Trophoblast cell (in vitro differentiated cells and primary cell): ENCODE measurements at regions not wholly inside any gene's neighbourhood (a gene's known extent, or its start where the extent isn't known, plus 50 kb on each side); places are given as distances from the start of the nearest gene placed in this dataset.

Source experiments
- DNase-seq, 2 donors: peaks; one replicate each; pipeline ENCODE4 v3.0.0-alpha.2; 2016
- H2AFZ ChIP-seq: 2 replicates; pipeline ENCODE4 v1.6.1; 2013; ENCODE audit warnings: low read length, moderate library complexity, mild to moderate bottlenecking; ENCODE audit not compliant: insufficient read depth, poor library complexity
- H2AK5ac ChIP-seq: 2 replicates; pipeline ENCODE4 v1.6.1; 2013; ENCODE audit warnings: mild to moderate bottlenecking, low read length
- H2BK120ac ChIP-seq: 2 replicates; pipeline ENCODE4 v1.6.1; 2013; ENCODE audit warnings: low read length, mild to moderate bottlenecking, moderate library complexity; ENCODE audit not compliant: insufficient read depth, poor library complexity
- H2BK12ac ChIP-seq: 2 replicates; pipeline ENCODE4 v1.6.1; 2013; ENCODE audit warnings: mild to moderate bottlenecking, low read length, moderate library complexity
- H2BK5ac ChIP-seq: 2 replicates; pipeline ENCODE4 v1.6.1; 2013; ENCODE audit warnings: low read length, low read depth, moderate library complexity, mild to moderate bottlenecking; ENCODE audit not compliant: poor library complexity
- H3K14ac ChIP-seq: 2 replicates; pipeline ENCODE4 v1.6.1; 2013; ENCODE audit warnings: mild to moderate bottlenecking, low read length
- H3K18ac ChIP-seq: 2 replicates; pipeline ENCODE4 v1.6.1; 2013; ENCODE audit warnings: mild to moderate bottlenecking, low read length
- H3K23ac ChIP-seq: 2 replicates; pipeline ENCODE4 v1.6.1; 2013; ENCODE audit warnings: low read length
- H3K27ac ChIP-seq: 2 replicates; pipeline ENCODE4 v1.5.1; 2013; ENCODE audit warnings: low read depth, mild to moderate bottlenecking, inconsistent platforms, low read length, moderate library complexity
- H3K27me3 ChIP-seq: 2 replicates; pipeline ENCODE4 v1.6.1; 2013; ENCODE audit warnings: inconsistent platforms, mild to moderate bottlenecking, low read length, moderate library complexity; ENCODE audit not compliant: insufficient read depth
- H3K36me3 ChIP-seq, 2 experiments: 1 replicate in 1 of 2; 2 replicates in 1 of 2; pipeline ENCODE4 v1.6.1; 2013; ENCODE audit warnings: low read length in 2 of 2, mild to moderate bottlenecking in 2 of 2, moderate library complexity in 1 of 2; ENCODE audit not compliant: insufficient read depth in 2 of 2, control insufficient read depth in 1 of 2
- H3K4ac ChIP-seq: 2 replicates; pipeline ENCODE4 v1.6.1; 2013; ENCODE audit warnings: low read depth, mild to moderate bottlenecking, low read length, moderate library complexity
- H3K4me1 ChIP-seq, 2 experiments: 1 replicate in 1 of 2; 2 replicates in 1 of 2; pipeline ENCODE4 v1.6.1; 2013; ENCODE audit warnings: low read length in 2 of 2, mild to moderate bottlenecking in 2 of 2, moderate library complexity in 1 of 2; ENCODE audit not compliant: insufficient read depth in 2 of 2, control insufficient read depth in 1 of 2
- H3K4me2 ChIP-seq: 2 replicates; pipeline ENCODE4 v1.6.1; 2013; ENCODE audit warnings: inconsistent platforms, mild to moderate bottlenecking, low read length, moderate library complexity
- H3K4me3 ChIP-seq: 2 replicates; pipeline ENCODE4 v1.5.1; 2013; ENCODE audit warnings: mild to moderate bottlenecking, low read depth, low read length, inconsistent platforms
- H3K79me1 ChIP-seq: one replicate; pipeline ENCODE4 v1.6.1; 2013; ENCODE audit warnings: low read length
- H3K79me2 ChIP-seq: 2 replicates; pipeline ENCODE4 v1.6.1; 2013; ENCODE audit warnings: low read length, mild to moderate bottlenecking; ENCODE audit not compliant: control insufficient read depth, insufficient read depth, poor library complexity
- H3K9ac ChIP-seq: 2 replicates; pipeline ENCODE4 v1.6.1; 2013; ENCODE audit warnings: mild to moderate bottlenecking, low read length
- H3K9me3 ChIP-seq: 2 replicates; pipeline ENCODE4 v1.6.1; 2013; ENCODE audit warnings: low read depth, mild to moderate bottlenecking, control low read depth, inconsistent platforms, low read length; ENCODE audit not compliant: insufficient read depth
- H4K12ac ChIP-seq: 2 replicates; pipeline ENCODE4 v1.6.1; 2013; ENCODE audit warnings: low read depth, mild to moderate bottlenecking, low read length, moderate library complexity
- H4K8ac ChIP-seq: 2 replicates; pipeline ENCODE4 v1.6.1; 2013; ENCODE audit warnings: low read depth, mild to moderate bottlenecking, low read length, moderate library complexity
- H4K91ac ChIP-seq: one replicate; pipeline ENCODE4 v1.6.1; 2013; ENCODE audit warnings: low read depth, mild to moderate bottlenecking, low read length, moderate library complexity
- WGBS: extraction: QIAGEN DNeasy Blood & Tissue Kit; methylation state at CpG from one replicate; pipeline ENCODE4 v1.1.7; 2013; ENCODE audit warnings: missing lambda C conversion rate; ENCODE audit not compliant: insufficient read length, insufficient coverage; ENCODE audit errors: extremely low coverage; 5-methylcytosine and 5-hydroxymethylcytosine counted together

DNA sequence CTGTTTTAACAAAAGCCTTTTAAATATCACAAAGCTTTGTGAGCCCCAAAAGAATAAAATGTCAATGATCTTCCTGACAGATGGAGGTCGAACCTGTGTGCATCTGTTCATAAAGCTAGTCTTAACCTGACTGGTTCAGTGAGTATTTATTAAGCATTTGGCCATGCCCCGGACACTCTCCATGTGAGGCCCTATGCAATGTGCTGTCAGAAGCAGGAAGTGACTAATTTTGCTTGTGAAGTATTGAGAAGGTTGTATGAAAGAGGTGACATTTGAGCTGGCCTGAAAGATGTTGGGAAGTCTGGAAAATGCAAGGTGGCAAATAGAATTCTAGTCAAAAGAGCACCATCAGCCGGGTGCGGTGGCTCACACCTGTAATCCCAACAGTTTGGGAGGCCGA lies 171.4 kb downstream of the MSL3 start:
- H4K91ac ChIP-seq: no peak overlapping the region
- no peak overlapping the region for H2BK120ac ChIP-seq

DNA sequence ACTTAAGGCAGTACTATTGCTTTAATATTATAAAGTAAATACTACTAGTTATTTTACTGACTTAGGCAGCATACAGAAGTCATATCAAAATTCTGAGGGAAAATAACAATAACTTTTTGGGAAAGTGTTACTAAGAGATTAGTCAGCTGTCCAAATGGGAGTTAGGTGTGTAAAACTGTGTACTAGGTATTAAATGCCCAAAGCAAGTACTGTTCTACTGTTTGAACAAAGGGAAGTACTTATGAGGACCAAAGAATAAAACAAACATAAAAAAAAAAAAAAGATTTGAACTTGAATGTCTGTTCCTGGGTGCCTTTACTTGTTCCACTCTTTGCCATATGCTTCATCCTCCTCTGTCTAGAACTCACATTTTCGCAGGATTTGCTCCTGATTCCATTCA lies 174.4 kb downstream of the MSL3 start:
- Histone ChIP-seq H3K4me2 (no peak overlapping the region), H2BK5ac (no peak overlapping the region), H3K4me3 (no peak overlapping the region), H4K91ac (no peak overlapping the region), H2BK12ac (no peak overlapping the region), H4K12ac (no peak overlapping the region), H3K18ac (no peak overlapping the region), H2AK5ac (no peak overlapping the region), H3K23ac (no peak overlapping the region), H3K27me3 (no peaks in the 10 kb centered on the region), H3K79me1 (no peaks in the 10 kb centered on the region), H3K79me2 (no peaks in the 10 kb centered on the region), H3K36me3 (no peaks in the 10 kb centered on the region), H3K4me1 (no peaks in the 10 kb centered on the region), H4K8ac (no peak overlapping the region), H3K14ac (no peak overlapping the region), H2BK120ac (no peak overlapping the region), H2AFZ (no peak overlapping the region), H3K9ac (no peak overlapping the region), H3K27ac (no peak overlapping the region), H3K4ac (no peak overlapping the region), H3K9me3 (no peaks in the 10 kb centered on the region)
- DNase-seq: no peak
- no CpG with 5 or more reads among the region's 1 CpG for WGBS

More for the DNA sequence above, 171.4 kb downstream of the MSL3 start:
- Histone ChIP-seq H3K36me3 (no peaks in the 10 kb centered on the region), H2BK12ac (no peak overlapping the region), H3K4ac (no peak overlapping the region), H3K9ac (no peak overlapping the region), H3K4me3 (no peak overlapping the region), H3K18ac (no peak overlapping the region), H3K79me2 (no peaks in the 10 kb centered on the region), H4K12ac (no peak overlapping the region), H3K4me2 (no peak overlapping the region), H2BK5ac (no peak overlapping the region), H3K27me3 (no peaks in the 10 kb centered on the region), H3K23ac (no peak overlapping the region), H3K27ac (no peak overlapping the region), H3K14ac (no peak overlapping the region), H2AK5ac (no peak overlapping the region), H3K4me1 (no peaks in the 10 kb centered on the region), H4K8ac (no peak overlapping the region), H2AFZ (no peak overlapping the region), H3K79me1 (no peaks in the 10 kb centered on the region), H3K9me3 (no peaks in the 10 kb centered on the region)
- DNase-seq: no peak
- no CpG with 5 or more reads among the region's 5 CpGs for WGBS

DNA sequence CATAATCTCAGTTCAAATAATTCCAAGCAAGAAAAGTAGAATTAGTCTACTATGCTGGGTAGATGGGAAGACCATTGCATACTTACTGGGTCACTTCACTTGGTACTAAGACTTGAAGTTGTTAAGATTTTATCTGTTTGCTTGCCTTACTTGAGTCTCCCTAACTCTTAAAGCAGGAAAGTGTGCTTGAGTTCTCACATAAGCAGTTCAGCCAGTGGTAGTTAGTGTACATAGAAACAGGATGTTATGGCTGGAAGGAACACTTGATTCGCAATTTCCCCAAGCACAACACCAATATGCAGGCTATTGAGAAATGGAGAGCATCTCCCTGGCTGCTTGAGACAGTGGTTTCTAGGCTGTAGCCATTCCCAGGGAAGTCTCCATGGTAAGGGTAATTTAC lies 176.1 kb downstream of the MSL3 start:
- H3K4me3 ChIP-seq: no peak overlapping the region
- WGBS: no CpG with 5 or more reads among the region's 1 CpG
- H3K4me2 ChIP-seq: no peak overlapping the region
- no peak overlapping the region for H4K8ac ChIP-seq
- no peak overlapping the region for H2BK120ac ChIP-seq
- no peak overlapping the region for H2BK12ac ChIP-seq
- no peak overlapping the region for H3K14ac ChIP-seq
- no peak overlapping the region for H4K12ac ChIP-seq
- H3K4ac ChIP-seq: no peak overlapping the region
- no peak overlapping the region for H2AFZ ChIP-seq
- no peak overlapping the region for H2AK5ac ChIP-seq
- no peak for DNase-seq
- H3K79me2 ChIP-seq: no peaks in the 10 kb centered on the region
- no peak overlapping the region for H3K27ac ChIP-seq
- no peaks in the 10 kb centered on the region for H3K36me3 ChIP-seq
- no peak overlapping the region for H3K9ac ChIP-seq
- no peaks in the 10 kb centered on the region for H3K4me1 ChIP-seq
- no peak overlapping the region for H3K18ac ChIP-seq
- peak overlapping the region; percentile 37 for H4K91ac ChIP-seq
- no peaks in the 10 kb centered on the region for H3K9me3 ChIP-seq
- H3K27me3 ChIP-seq: no peaks in the 10 kb centered on the region
- H2BK5ac ChIP-seq: no peak overlapping the region
- no peaks in the 10 kb centered on the region for H3K79me1 ChIP-seq
- H3K23ac ChIP-seq: no peak overlapping the region

DNA sequence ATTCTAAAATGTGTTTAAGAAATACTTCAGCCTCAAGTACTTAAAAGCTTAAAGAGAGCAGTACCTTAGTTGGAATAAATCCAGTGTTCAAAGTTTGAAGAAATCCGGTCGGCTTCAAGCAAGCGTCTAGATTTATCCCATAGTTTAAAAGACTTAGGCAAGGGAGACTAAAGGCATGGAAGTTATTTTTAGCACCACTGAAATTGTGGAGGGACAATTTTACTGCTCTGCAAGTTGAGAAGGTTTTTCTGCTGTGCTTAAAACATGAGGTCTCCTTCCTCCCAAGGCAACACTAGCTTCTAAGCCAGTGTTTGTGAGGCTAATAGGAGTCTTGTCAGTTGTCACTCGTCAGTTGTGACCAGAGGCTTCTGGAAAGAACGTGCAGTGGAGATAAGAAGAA lies 183.5 kb downstream of the MSL3 start:
- H2AFZ ChIP-seq: no peak overlapping the region
- WGBS: no CpG with 5 or more reads among the region's 5 CpGs
- no peak overlapping the region for H3K23ac ChIP-seq
- no peak overlapping the region for H3K14ac ChIP-seq
- no peaks in the 10 kb centered on the region for H3K27me3 ChIP-seq
- no peaks in the 10 kb centered on the region for H3K79me1 ChIP-seq
- H3K18ac ChIP-seq: no peak overlapping the region
- no peaks in the 10 kb centered on the region for H3K9me3 ChIP-seq
- no peak overlapping the region for H3K9ac ChIP-seq
- H2BK120ac ChIP-seq: no peak overlapping the region
- H3K79me2 ChIP-seq: no peaks in the 10 kb centered on the region
- no peak overlapping the region for H2BK5ac ChIP-seq
- H3K4me3 ChIP-seq: no peak overlapping the region
- no peak overlapping the region for H4K8ac ChIP-seq
- no peak overlapping the region for H3K27ac ChIP-seq
- no peaks in the 10 kb centered on the region for H3K36me3 ChIP-seq
- DNase-seq: no peak
- H2BK12ac ChIP-seq: no peak overlapping the region
- no peaks in the 10 kb centered on the region for H3K4me1 ChIP-seq
- no peak overlapping the region for H2AK5ac ChIP-seq
- H3K4me2 ChIP-seq: no peak overlapping the region
- no peak overlapping the region for H4K12ac ChIP-seq
- no peak overlapping the region for H4K91ac ChIP-seq
- H3K4ac ChIP-seq: no peak overlapping the region
